Mucosa of rectum (tissue), 2 donors: ENCODE measurements at regions not wholly inside any gene's neighbourhood (a gene's known extent, or its start where the extent isn't known, plus 50 kb on each side); places are given as distances from the start of the nearest gene placed in this dataset.

Experiments used
- H3K27ac ChIP-seq, 2 donors: one replicate each; pipeline ENCODE4 v1.7.0; 2013; ENCODE audit warnings: inconsistent platforms in 2 of 2, low read depth in 2 of 2, low read length in 2 of 2
- H3K27me3 ChIP-seq, 2 donors: one replicate each; pipeline ENCODE4 v1.7.0; 2013; ENCODE audit warnings: low read length in 2 of 2; ENCODE audit not compliant: control insufficient read depth in 2 of 2, insufficient read depth in 2 of 2
- H3K36me3 ChIP-seq, 2 donors: one replicate each; pipeline ENCODE4 v1.7.0; 2013; ENCODE audit warnings: low read length in 2 of 2; ENCODE audit not compliant: control insufficient read depth in 2 of 2, insufficient read depth in 2 of 2
- H3K4me1 ChIP-seq, 2 donors: one replicate each; pipeline ENCODE4 v1.7.0; 2013; ENCODE audit warnings: low read length in 2 of 2, mild to moderate bottlenecking in 1 of 2; ENCODE audit not compliant: control insufficient read depth in 2 of 2, insufficient read depth in 2 of 2
- H3K4me3 ChIP-seq, 2 donors: one replicate each; pipeline ENCODE4 v1.7.0; 2013; ENCODE audit warnings: low read length in 2 of 2
- H3K9ac ChIP-seq, 2 donors: one replicate each; pipeline ENCODE4 v1.7.0; 2013; ENCODE audit warnings: low read length in 2 of 2, low read depth in 1 of 2, mild to moderate bottlenecking in 1 of 2
- H3K9me3 ChIP-seq, 2 donors: one replicate each; pipeline ENCODE4 v1.7.0; 2013; ENCODE audit warnings: low read length in 2 of 2; ENCODE audit not compliant: control insufficient read depth in 2 of 2
- donor health status: healthy.
- donor health status: Normal muscosa, but diverticular disease.

DNA sequence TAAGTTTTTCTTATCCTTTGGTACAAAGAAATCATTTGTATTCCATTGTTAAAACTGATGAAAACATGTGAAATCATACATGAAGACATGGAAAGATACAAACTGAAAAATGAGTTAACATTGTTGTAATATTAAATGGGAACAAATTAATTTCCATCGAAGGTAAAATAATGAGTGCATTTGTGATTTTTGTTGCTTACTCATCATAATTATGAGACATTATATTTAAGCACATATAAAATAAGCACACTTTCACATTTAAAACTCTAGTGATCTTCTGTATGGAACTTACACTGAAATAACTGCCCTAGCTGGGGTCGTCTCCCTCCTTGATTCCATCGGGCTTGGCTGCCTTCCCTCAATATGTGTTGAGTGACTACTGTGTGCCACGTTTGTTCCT, 204.2 kb upstream of the PRPS1L1 start:
- peaks cover 7 to 8% of the 10 kb centered on the region in 2 donors for H3K4me1 ChIP-seq
- no peak overlapping the region for H3K27ac ChIP-seq
- no peaks in the 10 kb centered on the region for H3K27me3 ChIP-seq
- no peak overlapping the region for H3K9ac ChIP-seq
- H3K4me3 ChIP-seq: no peak overlapping the region
- no peaks in the 10 kb centered on the region for H3K9me3 ChIP-seq
- H3K36me3 ChIP-seq: no peaks in the 10 kb centered on the region

DNA sequence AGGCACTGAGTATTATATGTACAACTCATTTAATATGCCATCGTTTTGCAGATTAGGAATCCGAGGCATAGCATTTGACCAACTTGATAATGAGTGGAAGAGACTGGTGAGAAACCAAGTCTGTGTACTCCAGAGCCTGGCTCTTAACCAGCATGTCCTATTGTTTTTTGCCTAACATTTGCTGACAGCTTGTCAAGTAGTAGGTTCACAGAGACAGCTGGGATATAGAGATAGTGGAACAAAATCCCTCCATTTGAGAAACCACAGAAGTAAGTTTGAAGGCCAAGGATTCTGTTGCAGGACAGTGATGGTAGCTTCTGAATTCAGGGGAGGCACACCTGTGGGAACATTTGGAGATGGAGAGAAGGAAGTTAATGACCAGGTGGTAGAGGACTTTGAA, 206.9 kb upstream of the PRPS1L1 start:
- no peak overlapping the region for H3K27ac ChIP-seq
- no peaks in the 10 kb centered on the region for H3K27me3 ChIP-seq
- H3K36me3 ChIP-seq: no peaks in the 10 kb centered on the region
- H3K4me1 ChIP-seq: peaks cover 0 to 2% of the 10 kb centered on the region in 2 donors
- no peaks in the 10 kb centered on the region for H3K9me3 ChIP-seq
- no peak overlapping the region for H3K9ac ChIP-seq
- H3K4me3 ChIP-seq: no peak overlapping the region

DNA sequence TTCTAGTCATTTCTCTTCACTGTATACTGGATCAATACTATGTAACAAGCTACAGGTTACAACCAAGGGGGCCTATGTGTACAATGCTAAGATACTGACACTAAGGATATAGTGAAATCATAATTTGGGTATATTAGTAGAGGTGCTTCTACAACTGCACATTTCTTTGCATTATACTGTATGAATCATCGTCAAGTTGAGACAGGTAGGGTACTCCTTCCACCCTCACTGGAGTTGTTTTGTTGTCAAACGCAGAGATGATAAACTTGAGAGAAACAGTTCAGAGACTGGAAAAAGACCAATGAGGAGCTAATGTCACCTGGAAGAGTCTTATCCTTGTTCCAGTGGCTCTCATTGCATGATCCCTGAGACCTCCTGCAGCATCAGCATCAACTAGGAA, 208.2 kb upstream of the PRPS1L1 start:
- H3K9ac ChIP-seq: no peak overlapping the region
- H3K4me3 ChIP-seq: no peak overlapping the region
- no peak overlapping the region for H3K27ac ChIP-seq
- H3K36me3 ChIP-seq: no peaks in the 10 kb centered on the region
- no peaks in the 10 kb centered on the region for H3K9me3 ChIP-seq
- no peaks in the 10 kb centered on the region for H3K27me3 ChIP-seq
- no peaks in the 10 kb centered on the region for H3K4me1 ChIP-seq

DNA sequence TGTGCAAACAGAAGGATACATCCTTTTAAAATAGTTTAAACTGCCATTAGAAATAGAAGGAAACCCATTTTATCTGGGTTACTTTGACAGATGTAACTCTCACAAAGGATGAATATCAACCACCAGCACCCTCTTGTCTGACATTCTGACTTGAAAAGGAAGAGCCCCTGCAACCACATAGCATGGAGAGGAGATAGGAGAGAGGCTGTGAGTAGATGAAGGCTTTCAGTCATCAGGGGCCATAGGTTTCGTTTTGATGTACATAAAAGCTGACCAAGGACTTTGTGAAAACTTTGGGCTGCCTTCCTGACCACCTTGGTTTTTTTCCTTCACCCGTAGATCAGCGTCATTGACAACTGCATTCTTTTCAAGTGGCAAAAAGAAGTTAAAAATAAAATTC, 211.6 kb upstream of the PRPS1L1 start:
- Histone ChIP-seq H3K9ac (no peak overlapping the region), H3K9me3 (no peaks in the 10 kb centered on the region), H3K4me3 (no peak overlapping the region), H3K36me3 (no peaks in the 10 kb centered on the region), H3K4me1 (no peaks in the 10 kb centered on the region), H3K27me3 (no peaks in the 10 kb centered on the region), H3K27ac (no peak overlapping the region)

DNA sequence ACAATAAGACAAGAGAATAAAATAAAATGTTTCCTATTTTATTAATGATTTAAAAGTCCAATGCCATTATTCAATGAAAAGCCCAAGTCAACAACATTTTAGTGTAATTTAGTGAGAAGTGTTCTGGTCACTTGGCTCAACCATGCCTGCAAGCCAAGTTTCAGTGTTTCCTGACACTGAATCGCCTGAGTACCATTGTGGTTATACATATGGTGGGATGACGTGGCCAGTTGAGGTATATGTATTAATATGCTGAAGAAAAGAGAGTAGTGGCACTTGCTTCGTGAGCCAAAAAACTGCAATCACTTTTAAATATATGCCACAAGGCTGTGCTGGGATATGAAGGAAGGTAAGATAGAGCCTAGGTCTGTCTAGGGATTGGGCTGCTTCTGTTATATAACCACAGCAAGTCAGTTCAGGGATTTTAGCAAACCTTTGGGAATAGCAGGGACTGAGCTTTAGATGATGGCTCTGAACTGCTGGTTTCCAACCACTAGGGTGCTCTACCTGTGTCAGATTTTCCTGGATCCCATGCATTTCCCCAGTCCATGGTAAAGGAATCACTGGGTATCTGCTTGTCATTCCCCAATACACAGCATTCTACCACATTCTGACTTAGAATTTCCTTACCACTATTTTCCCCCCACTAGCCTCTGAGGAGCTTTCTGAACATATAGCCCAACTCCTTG, 214.0 kb upstream of the PRPS1L1 start:
- no peak overlapping the region for H3K9ac ChIP-seq
- no peaks in the 10 kb centered on the region for H3K36me3 ChIP-seq
- no peaks in the 10 kb centered on the region for H3K9me3 ChIP-seq
- no peak overlapping the region for H3K4me3 ChIP-seq
- H3K27ac ChIP-seq: no peak overlapping the region
- no peaks in the 10 kb centered on the region for H3K27me3 ChIP-seq
- H3K4me1 ChIP-seq: no peaks in the 10 kb centered on the region

DNA sequence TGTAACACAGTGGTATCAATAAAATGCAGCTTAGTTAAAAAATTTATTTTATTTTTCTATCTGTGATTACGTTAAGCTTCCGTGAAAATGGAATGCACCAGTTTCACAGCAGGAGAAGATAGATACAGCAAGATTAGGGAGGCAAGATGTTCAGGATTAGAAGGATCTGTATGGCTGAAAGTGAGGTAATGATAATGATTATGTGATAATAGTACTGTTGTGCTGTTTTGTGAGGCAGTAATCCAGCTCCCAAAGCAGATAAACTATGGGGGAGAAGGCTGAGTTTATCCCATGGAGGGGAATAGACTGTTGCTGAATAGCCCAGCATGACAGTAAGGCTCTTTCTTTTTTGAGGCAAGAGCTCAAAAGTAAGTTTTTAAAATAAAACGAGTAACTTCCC, 216.1 kb upstream of the PRPS1L1 start:
- no peak overlapping the region for H3K27ac ChIP-seq
- no peaks in the 10 kb centered on the region for H3K4me1 ChIP-seq
- H3K9me3 ChIP-seq: no peaks in the 10 kb centered on the region
- no peak overlapping the region for H3K4me3 ChIP-seq
- H3K27me3 ChIP-seq: no peaks in the 10 kb centered on the region
- no peak overlapping the region for H3K9ac ChIP-seq
- no peaks in the 10 kb centered on the region for H3K36me3 ChIP-seq

DNA sequence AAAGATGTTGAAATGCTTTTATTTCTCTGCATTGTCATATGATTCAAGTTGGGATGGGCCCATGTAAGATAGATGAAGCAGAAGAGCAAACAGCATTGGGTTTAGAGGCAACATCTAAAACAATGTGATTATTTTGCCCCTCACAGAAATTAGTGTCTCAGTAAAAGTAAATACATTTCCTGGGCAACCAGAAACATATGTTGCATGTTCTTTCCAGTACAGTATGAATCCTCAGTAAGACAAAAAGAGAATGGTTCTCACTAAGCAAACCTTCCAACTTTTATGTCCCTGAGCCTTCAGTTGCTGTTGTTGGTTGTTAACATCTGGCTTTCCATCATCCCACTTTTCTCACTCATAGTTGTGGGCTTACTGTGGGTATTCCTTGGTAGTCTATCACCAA, 222.5 kb upstream of the PRPS1L1 start:
- no peaks in the 10 kb centered on the region for H3K27me3 ChIP-seq
- H3K4me1 ChIP-seq: no peaks in the 10 kb centered on the region
- no peaks in the 10 kb centered on the region for H3K36me3 ChIP-seq
- H3K9me3 ChIP-seq: peaks cover 3 to 6% of the 10 kb centered on the region in 2 donors
- H3K4me3 ChIP-seq: no peak overlapping the region
- no peak overlapping the region for H3K9ac ChIP-seq
- no peak overlapping the region for H3K27ac ChIP-seq

DNA sequence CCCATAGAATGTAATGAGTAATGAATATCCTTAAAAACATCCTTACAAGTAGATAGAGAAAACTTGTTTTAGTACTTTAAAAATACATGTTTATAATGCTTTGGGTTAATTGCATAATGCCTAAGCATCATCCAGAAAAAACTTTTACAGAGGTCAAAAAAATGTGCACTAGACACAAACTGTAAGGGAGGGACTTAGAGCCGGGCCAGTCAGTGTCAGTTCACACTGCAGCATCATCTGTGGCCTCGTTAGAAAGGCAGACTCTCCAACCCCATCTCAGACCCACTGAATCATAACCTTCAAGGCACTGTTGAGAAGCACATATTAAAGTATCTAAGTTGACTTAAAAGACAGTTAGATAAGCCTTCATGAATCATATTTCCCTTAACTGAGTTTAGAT, 230.1 kb upstream of the PRPS1L1 start:
- no peaks in the 10 kb centered on the region for H3K4me1 ChIP-seq
- H3K27ac ChIP-seq: no peak overlapping the region
- H3K36me3 ChIP-seq: no peaks in the 10 kb centered on the region
- no peak overlapping the region for H3K9ac ChIP-seq
- H3K27me3 ChIP-seq: no peaks in the 10 kb centered on the region
- peaks cover 0 to 2% of the 10 kb centered on the region in 2 donors for H3K9me3 ChIP-seq
- H3K4me3 ChIP-seq: no peak overlapping the region

DNA sequence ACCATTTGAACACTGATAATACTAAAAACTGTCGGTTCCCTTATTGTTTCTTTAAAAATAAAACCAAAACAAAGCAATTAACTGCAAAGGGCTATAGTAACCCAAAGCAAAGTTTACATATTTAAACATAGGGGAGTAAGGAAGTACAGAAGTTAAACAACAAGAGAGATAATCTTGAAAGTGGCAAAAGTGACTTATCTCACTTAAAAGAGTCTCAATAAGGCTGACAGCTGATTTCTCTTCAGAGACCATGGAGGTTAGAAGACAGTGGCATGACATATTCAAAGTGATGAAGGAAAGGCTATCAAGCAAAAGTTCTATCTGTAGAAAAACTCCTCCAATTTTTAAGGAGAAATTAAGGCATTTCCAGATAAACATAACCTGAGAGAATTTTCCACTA, 233.5 kb upstream of the HDAC9 start:
- Histone ChIP-seq H3K9me3 (no peaks in the 10 kb centered on the region), H3K27ac (no peak overlapping the region), H3K36me3 (no peaks in the 10 kb centered on the region), H3K4me3 (no peak overlapping the region), H3K9ac (no peak overlapping the region), H3K27me3 (no peaks in the 10 kb centered on the region), H3K4me1 (no peaks in the 10 kb centered on the region)

DNA sequence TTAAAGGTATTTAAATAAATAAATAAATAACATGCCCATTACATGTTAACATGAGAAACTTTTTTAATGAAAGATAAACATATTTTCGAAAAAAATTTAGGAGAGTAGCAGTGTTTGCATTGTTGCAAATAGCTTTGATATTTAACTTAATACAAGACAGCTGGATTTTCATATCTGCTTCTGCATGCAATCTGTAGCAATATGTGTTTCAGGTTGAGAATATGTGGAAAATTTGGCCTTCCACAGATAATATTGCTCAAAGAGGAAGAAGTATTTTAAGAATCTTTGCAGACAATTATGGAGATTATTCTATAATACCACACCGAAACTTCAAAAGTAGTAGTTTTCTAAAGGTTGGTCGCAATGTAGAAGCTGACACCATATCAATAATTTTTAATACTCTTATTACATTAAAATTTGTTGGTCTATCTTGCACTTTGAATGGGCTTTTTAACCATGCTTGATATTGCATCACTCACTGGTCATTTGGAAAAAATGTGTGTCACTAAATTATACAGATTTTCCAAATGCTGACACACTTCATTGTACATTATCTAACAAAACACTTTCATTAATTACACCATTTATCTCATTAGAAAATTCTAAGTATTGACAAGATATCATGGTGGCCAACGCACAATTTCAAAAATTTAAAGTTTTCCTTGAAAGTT, 229.8 kb upstream of the HDAC9 start:
- H3K4me3 ChIP-seq: no peak overlapping the region
- no peaks in the 10 kb centered on the region for H3K36me3 ChIP-seq
- no peaks in the 10 kb centered on the region for H3K9me3 ChIP-seq
- no peak overlapping the region for H3K27ac ChIP-seq
- no peaks in the 10 kb centered on the region for H3K4me1 ChIP-seq
- no peak overlapping the region for H3K9ac ChIP-seq
- no peaks in the 10 kb centered on the region for H3K27me3 ChIP-seq
